Mesendoderm (in vitro differentiated cells): ENCODE measurements at regions not wholly inside any gene's neighbourhood (a gene's known extent, or its start where the extent isn't known, plus 50 kb on each side); places are given as distances from the start of the nearest gene placed in this dataset.

ENCODE experiments used
- DNase-seq: peaks from one replicate; pipeline ENCODE4 v3.0.0; 2013
- H2AK5ac ChIP-seq: 2 replicates; pipeline ENCODE4 v1.6.1; 2013; ENCODE audit warnings: low read length, inconsistent platforms
- H2BK120ac ChIP-seq: 2 replicates; pipeline ENCODE4 v1.6.1; 2013; ENCODE audit warnings: low read depth, mild to moderate bottlenecking, low read length, moderate library complexity, mixed read lengths
- H2BK15ac ChIP-seq: replicated peaks from 2 replicates; pipeline ENCODE4 v1.6.1; 2013; ENCODE audit warnings: low read depth, mild to moderate bottlenecking, moderate library complexity
- H2BK5ac ChIP-seq: 2 replicates; pipeline ENCODE4 v1.6.1; 2013; ENCODE audit warnings: low read length, inconsistent platforms
- H3K18ac ChIP-seq: 2 replicates; pipeline ENCODE4 v1.6.1; 2013; ENCODE audit warnings: mild to moderate bottlenecking, low read length, mixed read lengths
- H3K23ac ChIP-seq: one replicate; pipeline ENCODE4 v1.6.1; 2013; ENCODE audit warnings: low read length
- H3K27ac ChIP-seq: 2 replicates; pipeline ENCODE4 v1.5.1; 2013; ENCODE audit warnings: low read depth, mild to moderate bottlenecking, inconsistent platforms, low read length, moderate library complexity
- H3K27me3 ChIP-seq: 2 replicates; pipeline ENCODE4 v1.6.1; 2013; ENCODE audit warnings: low read length, control low read depth, mild to moderate bottlenecking, inconsistent platforms; ENCODE audit not compliant: insufficient read depth, poor library complexity
- H3K36me3 ChIP-seq: 2 replicates; pipeline ENCODE4 v1.6.1; 2013; ENCODE audit warnings: low read length, inconsistent platforms; ENCODE audit not compliant: control insufficient read depth, insufficient read depth
- H3K4ac ChIP-seq: one replicate; pipeline ENCODE4 v1.6.1; 2013; ENCODE audit warnings: low read depth, mild to moderate bottlenecking, low read length, moderate library complexity
- H3K4me1 ChIP-seq: 2 replicates; pipeline ENCODE4 v1.6.1; 2013; ENCODE audit warnings: low read depth, low read length, inconsistent platforms; ENCODE audit not compliant: control insufficient read depth
- H3K4me2 ChIP-seq: 2 replicates; pipeline ENCODE4 v1.6.1; 2013; ENCODE audit warnings: low read length
- H3K4me3 ChIP-seq: 2 replicates; pipeline ENCODE4 v1.5.1; 2013; ENCODE audit warnings: mild to moderate bottlenecking, low read length
- H3K56ac ChIP-seq: one replicate; pipeline ENCODE4 v1.6.1; 2013; ENCODE audit warnings: low read length
- H3K79me1 ChIP-seq: 2 replicates; pipeline ENCODE4 v1.6.1; 2013; ENCODE audit warnings: low read length, inconsistent platforms
- H3K79me2 ChIP-seq: 2 replicates; pipeline ENCODE4 v1.6.1; 2013; ENCODE audit warnings: mild to moderate bottlenecking, low read length; ENCODE audit not compliant: control insufficient read depth, insufficient read depth
- H3K9ac ChIP-seq: 2 replicates; pipeline ENCODE4 v1.6.1; 2013; ENCODE audit warnings: low read length, inconsistent platforms
- H4K5ac ChIP-seq: one replicate; pipeline ENCODE4 v1.6.1; 2013; ENCODE audit warnings: low read length
- H4K8ac ChIP-seq: one replicate; pipeline ENCODE4 v1.6.1; 2013; ENCODE audit warnings: low read depth, mild to moderate bottlenecking, control low read depth, low read length, moderate library complexity
- WGBS: extraction: QIAGEN DNeasy Blood & Tissue Kit; methylation state at CpG from one replicate; pipeline ENCODE4 v1.1.7; 2013; ENCODE audit warnings: low lambda C conversion rate, missing lambda C conversion rate; ENCODE audit not compliant: insufficient coverage; ENCODE audit errors: extremely low coverage; 5-methylcytosine and 5-hydroxymethylcytosine counted together

DNA sequence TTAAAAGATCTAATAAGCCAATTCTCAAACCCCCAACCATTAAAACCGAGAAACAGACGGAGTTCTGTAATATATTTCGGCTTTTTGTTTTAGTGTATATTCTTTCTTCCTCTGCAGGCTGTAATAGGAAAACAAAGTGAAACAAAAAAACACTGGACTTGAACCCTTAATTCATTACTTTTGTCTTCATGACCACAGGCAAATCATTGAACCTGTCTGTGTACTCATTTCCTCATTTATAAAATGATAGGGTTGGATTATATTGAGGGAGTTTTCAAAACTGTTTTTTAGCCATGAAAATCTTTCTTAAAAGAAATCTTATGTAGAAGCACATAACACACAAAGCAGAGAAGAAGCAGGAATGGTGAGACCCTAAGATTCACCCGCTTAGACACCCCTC is 278.8 kb downstream of the CD83 start:
- Histone ChIP-seq H3K4me1 (no peaks in the 10 kb centered on the region), H3K79me1 (no peaks in the 10 kb centered on the region), H2AK5ac (no peak overlapping the region), H3K79me2 (no peaks in the 10 kb centered on the region), H3K4me3 (no peak overlapping the region), H4K5ac (no peak overlapping the region), H3K23ac (no peak overlapping the region), H3K36me3 (no peaks in the 10 kb centered on the region), H3K4ac (no peak overlapping the region), H2BK120ac (no peak overlapping the region), H4K8ac (no peak overlapping the region), H3K4me2 (no peak overlapping the region), H3K27me3 (no peaks in the 10 kb centered on the region), H2BK15ac (no peak overlapping the region), H3K27ac (no peak overlapping the region), H3K18ac (no peak overlapping the region), H2BK5ac (no peak overlapping the region), H3K9ac (no peak overlapping the region), H3K56ac (no peak overlapping the region)
- WGBS, result no CpG with 5 or more reads among the region's 4 CpGs
- no peak for DNase-seq

- Histone ChIP-seq H3K79me1 (no peaks in the 10 kb centered on the region), H3K4ac (no peak overlapping the region), H3K36me3 (no peaks in the 10 kb centered on the region), H3K27ac (no peak overlapping the region), H3K18ac (no peak overlapping the region), H3K4me3 (no peak overlapping the region), H3K9ac (no peak overlapping the region), H3K4me1 (no peaks in the 10 kb centered on the region), H2BK120ac (no peak overlapping the region), H3K79me2 (no peaks in the 10 kb centered on the region), H2BK15ac (no peak overlapping the region), H4K5ac (no peak overlapping the region), H2AK5ac (no peak overlapping the region), H3K23ac (no peak overlapping the region), H3K56ac (peak overlapping the region; percentile 31), H4K8ac (no peak overlapping the region), H3K4me2 (no peak overlapping the region), H2BK5ac (no peak overlapping the region), H3K27me3 (no peaks in the 10 kb centered on the region)
- peak; percentile 90 for DNase-seq
- no CpG with 5 or more reads among the region's 12 CpGs for WGBS
Measured at GRCh38 chr6:14396826-14397517, 279.4 kb downstream of the CD83 start.

DNA sequence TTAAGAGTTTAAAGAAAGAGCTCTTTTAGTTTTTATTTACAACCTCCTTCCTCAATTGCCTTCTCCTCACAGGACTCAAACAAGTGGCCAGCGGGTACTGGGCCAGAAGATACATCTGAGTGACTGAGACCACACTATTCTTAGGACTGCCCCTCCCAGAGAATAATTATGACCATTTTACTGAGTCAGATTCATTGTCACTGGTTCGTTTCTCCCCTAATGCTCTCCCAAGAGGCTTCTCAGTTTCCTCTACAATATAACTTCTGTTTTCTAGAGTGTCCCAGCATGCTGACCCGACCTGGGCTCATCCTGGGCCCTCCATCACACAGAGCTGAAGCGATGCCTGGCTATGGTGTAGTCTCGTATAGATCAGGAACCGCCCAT is 279.9 kb downstream of the CD83 start:
- no peak overlapping the region for H3K4ac ChIP-seq
- H3K27me3 ChIP-seq, result no peaks in the 10 kb centered on the region
- no peak overlapping the region for H3K27ac ChIP-seq
- no peak overlapping the region for H3K4me2 ChIP-seq
- H3K79me2 ChIP-seq, result no peaks in the 10 kb centered on the region
- H3K23ac ChIP-seq, result no peak overlapping the region
- H3K18ac ChIP-seq, result no peak overlapping the region
- H2BK120ac ChIP-seq, result no peak overlapping the region
- H4K8ac ChIP-seq, result no peak overlapping the region
- no peak overlapping the region for H2AK5ac ChIP-seq
- no peaks in the 10 kb centered on the region for H3K79me1 ChIP-seq
- H2BK5ac ChIP-seq, result no peak overlapping the region
- WGBS, result no CpG with 5 or more reads among the region's 6 CpGs
- no peak overlapping the region for H3K56ac ChIP-seq
- H2BK15ac ChIP-seq, result no peak overlapping the region
- no peaks in the 10 kb centered on the region for H3K36me3 ChIP-seq
- H3K4me3 ChIP-seq, result no peak overlapping the region
- H3K9ac ChIP-seq, result no peak overlapping the region
- H4K5ac ChIP-seq, result no peak overlapping the region
- no peaks in the 10 kb centered on the region for H3K4me1 ChIP-seq
- DNase-seq, result no peak

DNA sequence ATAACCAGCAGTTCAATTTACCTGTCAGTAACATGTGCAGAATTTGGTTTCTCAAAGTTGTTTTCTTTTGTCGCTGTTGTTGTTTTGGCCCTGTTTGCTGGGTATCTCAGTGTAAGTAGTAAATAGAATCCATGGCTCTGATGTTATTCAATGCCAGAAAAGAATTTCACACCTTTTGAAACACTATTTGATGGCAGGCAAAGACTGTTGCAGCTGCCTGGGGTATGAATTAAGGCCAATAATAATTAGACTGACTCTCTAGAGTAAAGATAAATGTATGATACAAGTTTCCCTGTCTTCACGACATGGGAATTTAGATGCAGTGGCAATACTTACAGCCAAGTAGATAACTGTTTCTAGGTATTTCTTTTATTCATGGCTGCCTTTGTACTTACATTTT is 281.4 kb downstream of the CD83 start:
- Histone ChIP-seq H3K27me3 (no peaks in the 10 kb centered on the region), H4K8ac (no peak overlapping the region), H3K27ac (no peak overlapping the region), H3K4me2 (no peak overlapping the region), H3K79me2 (no peaks in the 10 kb centered on the region), H4K5ac (no peak overlapping the region), H3K4me3 (no peak overlapping the region), H2BK120ac (no peak overlapping the region), H3K4ac (no peak overlapping the region), H2BK15ac (no peak overlapping the region), H3K56ac (no peak overlapping the region), H3K79me1 (no peaks in the 10 kb centered on the region), H3K4me1 (no peaks in the 10 kb centered on the region), H3K23ac (no peak overlapping the region), H3K36me3 (no peaks in the 10 kb centered on the region), H2AK5ac (no peak overlapping the region), H3K9ac (no peak overlapping the region), H3K18ac (peak overlapping the region; percentile 45), H2BK5ac (no peak overlapping the region)
- no peak for DNase-seq
- WGBS, result no CpG with 5 or more reads among the region's 2 CpGs

DNA sequence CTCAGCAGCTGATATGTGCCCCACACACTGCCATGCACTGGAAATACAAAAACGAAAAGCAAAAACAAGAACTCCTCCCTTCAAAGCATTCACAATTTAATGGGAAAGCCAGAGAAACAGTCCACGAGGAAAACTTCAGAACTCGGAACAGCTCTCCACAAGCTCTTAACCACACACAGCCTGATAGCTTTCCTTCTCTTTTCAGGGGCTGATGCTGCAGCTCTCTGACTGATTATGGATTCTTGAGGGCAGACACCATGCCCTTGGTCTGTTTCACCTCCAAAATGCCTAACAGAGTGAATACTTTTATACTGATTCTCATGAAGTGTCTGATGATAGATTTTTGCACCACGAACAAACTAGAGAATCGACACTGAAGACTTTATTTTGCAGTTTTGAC is 282.1 kb downstream of the CD83 start:
- no peaks in the 10 kb centered on the region for H3K36me3 ChIP-seq

DNA sequence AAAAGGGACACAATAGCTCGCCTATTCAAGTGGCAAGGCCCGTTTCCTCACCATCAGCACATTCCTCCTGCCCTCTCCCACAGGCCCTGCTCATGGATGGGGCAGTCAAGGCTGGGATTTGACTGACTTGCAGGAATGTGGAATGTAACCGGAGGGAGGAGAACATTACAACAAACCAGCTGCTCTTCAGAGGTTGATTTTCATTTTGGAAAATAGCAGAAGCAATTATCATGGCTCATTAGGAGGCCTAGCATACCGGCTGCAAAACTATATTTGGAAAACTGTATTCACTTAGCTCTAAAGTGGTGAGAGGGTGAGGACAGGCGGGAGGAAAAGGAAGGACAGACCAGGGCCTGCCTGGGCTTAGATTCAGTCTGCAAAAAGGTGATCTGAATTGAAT is 283.7 kb downstream of the CD83 start:
- WGBS, result no CpG with 5 or more reads among the region's 5 CpGs
- Histone ChIP-seq H2BK120ac (no peak overlapping the region), H2BK5ac (no peak overlapping the region), H2BK15ac (no peak overlapping the region), H4K5ac (no peak overlapping the region), H3K4me1 (no peaks in the 10 kb centered on the region), H3K27ac (no peak overlapping the region), H4K8ac (no peak overlapping the region), H3K27me3 (no peaks in the 10 kb centered on the region), H3K79me1 (no peaks in the 10 kb centered on the region), H2AK5ac (no peak overlapping the region), H3K9ac (no peak overlapping the region), H3K79me2 (no peaks in the 10 kb centered on the region), H3K56ac (no peak overlapping the region), H3K23ac (no peak overlapping the region), H3K4ac (no peak overlapping the region), H3K4me3 (no peak overlapping the region), H3K4me2 (no peak overlapping the region), H3K18ac (no peak overlapping the region), H3K36me3 (no peaks in the 10 kb centered on the region)
- no peak for DNase-seq

More for the DNA sequence above, 282.1 kb downstream of the CD83 start:
- H4K8ac ChIP-seq, result no peak overlapping the region
- no peak overlapping the region for H3K4me2 ChIP-seq
- no peak overlapping the region for H3K56ac ChIP-seq
- H3K23ac ChIP-seq, result no peak overlapping the region
- no peak overlapping the region for H2BK120ac ChIP-seq
- no peaks in the 10 kb centered on the region for H3K27me3 ChIP-seq
- H3K4me3 ChIP-seq, result no peak overlapping the region
- no peak overlapping the region for H3K27ac ChIP-seq
- H4K5ac ChIP-seq, result no peak overlapping the region
- WGBS, result no CpG with 5 or more reads among the region's 5 CpGs
- H3K9ac ChIP-seq, result no peak overlapping the region
- H2AK5ac ChIP-seq, result no peak overlapping the region
- H3K79me2 ChIP-seq, result no peaks in the 10 kb centered on the region
- no peaks in the 10 kb centered on the region for H3K79me1 ChIP-seq
- no peak overlapping the region for H3K18ac ChIP-seq
- no peak overlapping the region for H2BK5ac ChIP-seq
- no peaks in the 10 kb centered on the region for H3K4me1 ChIP-seq
- DNase-seq, result no peak
- no peak overlapping the region for H3K4ac ChIP-seq
- no peak overlapping the region for H2BK15ac ChIP-seq
